SK-N-SH (cell line): ENCODE measurements at regions not wholly inside any gene's neighbourhood (a gene's known extent, or its start where the extent isn't known, plus 50 kb on each side); places are given as distances from the start of the nearest gene placed in this dataset.

Experiments used
- CHD2 ChIP-seq: fragments of 150-350 bp; IDR thresholded peaks from 2 replicates; pipeline ENCODE4 v1.6.1; 2018; ENCODE audit warnings: low read length; ENCODE audit not compliant: partially characterized antibody
- CTCF ChIP-seq: fragments of 200-600 bp; sonication (generic); IDR thresholded peaks from 2 replicates; pipeline ENCODE4 v1.6.1; 2017; ENCODE audit warnings: antibody characterized with exemption, mild to moderate bottlenecking, moderate library complexity
- ELF1 ChIP-seq: IDR thresholded peaks from 2 replicates; pipeline ENCODE4 v1.4.0; 2012
- EP300 ChIP-seq, 2 experiments: IDR thresholded peaks; 2 replicates each; pipeline versions ENCODE4 v1.4.0 to v1.6.1; 2012; ENCODE audit warnings: borderline replicate concordance in 1 of 2, low read depth in 1 of 2, low read length in 1 of 2
- EZH2phosphoT487 ChIP-seq: fragments of 200-600 bp; sonication (generic); IDR thresholded peaks from 2 replicates; pipeline ENCODE4 v1.6.1; 2017; ENCODE audit warnings: low read depth, mixed run types, mild to moderate bottlenecking, antibody characterized with exemption, moderate library complexity, borderline replicate concordance
- POLR2AphosphoS5 ChIP-seq: IDR thresholded peaks from 2 replicates; pipeline ENCODE4 v1.6.1; 2012; ENCODE audit warnings: low read depth, low read length
- REST ChIP-seq: IDR thresholded peaks from 2 replicates; pipeline ENCODE4 v1.6.1; 2012; ENCODE audit warnings: mild to moderate bottlenecking, low read depth, low read length, moderate library complexity
- SMC3 ChIP-seq: IDR thresholded peaks from 2 replicates; pipeline ENCODE4 v1.6.1; 2012; ENCODE audit warnings: low read depth, low read length, improper control_type of control experiment
- TCF12 ChIP-seq: IDR thresholded peaks from 2 replicates; pipeline ENCODE4 v1.4.0; 2012
- USF2 ChIP-seq: fragments of 150-350 bp; IDR thresholded peaks from 2 replicates; pipeline ENCODE4 v1.6.1; 2017; ENCODE audit warnings: antibody characterized with exemption, low read length, low read depth, borderline replicate concordance

- TF ChIP-seq CTCF (no peak), REST (no peak), ELF1 (no peak), CHD2 (no peak), TCF12 (no peak), EZH2phosphoT487 (no peak), EP300 (IDR thresholded peaks at IDR 0.05; ENCODE audit: borderline replicate concordance in 1 of 2, low read depth in 1 of 2, low read length in 1 of 2) (no peak), USF2 (no peak), POLR2AphosphoS5 (no peak), SMC3 (no peak)
Measured at GRCh38 chr1:240683576-240683975, 71.6 kb upstream of the GREM2 start.
